ENCODE measurements at regions not wholly inside any gene's neighbourhood (a gene's known extent, or its start where the extent isn't known, plus 50 kb on each side); places are given as distances from the start of the nearest gene placed in this dataset.

DNA sequence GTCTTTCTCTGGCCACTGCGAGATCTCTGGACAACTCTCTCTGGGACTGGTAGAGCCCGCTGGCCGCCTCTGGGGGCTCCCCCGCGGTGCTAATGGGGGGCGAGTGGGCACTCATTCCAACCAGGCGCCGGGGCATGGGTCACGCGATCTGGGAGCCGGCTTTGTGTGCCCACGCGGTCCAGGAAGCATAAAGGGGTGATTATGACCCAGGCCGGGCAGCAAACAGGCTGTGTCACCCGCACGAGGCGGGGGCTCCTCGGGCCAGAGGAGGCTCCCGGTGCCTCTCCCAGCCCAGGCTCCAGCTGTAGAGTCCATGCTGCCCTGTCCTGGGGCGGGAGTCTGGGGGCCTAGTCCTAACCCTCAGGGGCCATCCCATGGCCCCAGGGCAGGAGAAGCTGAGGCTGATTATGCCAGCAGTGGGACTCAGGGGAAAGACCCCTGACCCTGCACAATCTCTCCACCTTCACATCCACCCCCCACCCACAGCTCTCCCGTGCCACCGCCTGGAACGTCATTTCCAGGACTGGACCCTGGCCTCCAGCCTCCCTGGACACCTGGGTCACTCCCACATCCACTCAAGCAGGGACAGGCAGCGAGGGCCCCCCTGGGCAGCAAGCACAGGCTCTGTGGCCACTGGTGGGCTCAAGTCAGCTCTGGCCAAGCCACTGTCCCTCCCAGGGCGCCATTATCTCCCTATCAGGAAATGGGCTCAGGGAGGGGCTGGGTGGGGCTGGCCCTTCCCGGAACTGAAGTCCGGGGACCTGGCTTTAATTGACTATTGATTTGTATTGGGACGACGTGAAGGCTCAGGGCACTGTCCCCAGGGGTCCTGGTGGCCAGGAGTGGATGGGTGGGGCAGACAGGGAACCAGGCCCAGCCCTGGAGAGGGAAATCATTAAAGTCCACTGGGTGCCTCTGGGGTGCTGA, 50.0 kb downstream of the PTPRS start:
- TF ChIP-seq, protein P1, sequence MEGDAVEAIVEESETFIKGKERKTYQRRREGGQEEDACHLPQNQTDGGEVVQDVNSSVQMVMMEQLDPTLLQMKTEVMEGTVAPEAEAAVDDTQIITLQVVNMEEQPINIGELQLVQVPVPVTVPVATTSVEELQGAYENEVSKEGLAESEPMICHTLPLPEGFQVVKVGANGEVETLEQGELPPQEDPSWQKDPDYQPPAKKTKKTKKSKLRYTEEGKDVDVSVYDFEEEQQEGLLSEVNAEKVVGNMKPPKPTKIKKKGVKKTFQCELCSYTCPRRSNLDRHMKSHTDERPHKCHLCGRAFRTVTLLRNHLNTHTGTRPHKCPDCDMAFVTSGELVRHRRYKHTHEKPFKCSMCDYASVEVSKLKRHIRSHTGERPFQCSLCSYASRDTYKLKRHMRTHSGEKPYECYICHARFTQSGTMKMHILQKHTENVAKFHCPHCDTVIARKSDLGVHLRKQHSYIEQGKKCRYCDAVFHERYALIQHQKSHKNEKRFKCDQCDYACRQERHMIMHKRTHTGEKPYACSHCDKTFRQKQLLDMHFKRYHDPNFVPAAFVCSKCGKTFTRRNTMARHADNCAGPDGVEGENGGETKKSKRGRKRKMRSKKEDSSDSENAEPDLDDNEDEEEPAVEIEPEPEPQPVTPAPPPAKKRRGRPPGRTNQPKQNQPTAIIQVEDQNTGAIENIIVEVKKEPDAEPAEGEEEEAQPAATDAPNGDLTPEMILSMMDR (IDR thresholded peaks at IDR 0.05; ENCODE audit: insufficient read depth, low read depth, low read length): no peak
- no peak for TF ChIP-seq EZH2 (IDR thresholded peaks at IDR 0.05; ENCODE audit: insufficient read depth, low read length)

All from astrocyte (in vitro differentiated cells and primary cell).